Amniotic stem cell (primary cell): ENCODE measurements at regions not wholly inside any gene's neighbourhood (a gene's known extent, or its start where the extent isn't known, plus 50 kb on each side); places are given as distances from the start of the nearest gene placed in this dataset.
"Not testable (repeated sequence)": the region's sequence is repeated elsewhere in the genome, so short reads cannot be mapped to it uniquely, and the experiment has no call there.

Source experiments
- DNase-seq: peaks from one replicate; lab custom pipeline; 2025; lab: John Stamatoyannopoulos, UW

- no peak for DNase-seq
These were observed 109.0 kb downstream of the ANXA3 start for GRCh38 chr4:78660559-78660958.

DNA sequence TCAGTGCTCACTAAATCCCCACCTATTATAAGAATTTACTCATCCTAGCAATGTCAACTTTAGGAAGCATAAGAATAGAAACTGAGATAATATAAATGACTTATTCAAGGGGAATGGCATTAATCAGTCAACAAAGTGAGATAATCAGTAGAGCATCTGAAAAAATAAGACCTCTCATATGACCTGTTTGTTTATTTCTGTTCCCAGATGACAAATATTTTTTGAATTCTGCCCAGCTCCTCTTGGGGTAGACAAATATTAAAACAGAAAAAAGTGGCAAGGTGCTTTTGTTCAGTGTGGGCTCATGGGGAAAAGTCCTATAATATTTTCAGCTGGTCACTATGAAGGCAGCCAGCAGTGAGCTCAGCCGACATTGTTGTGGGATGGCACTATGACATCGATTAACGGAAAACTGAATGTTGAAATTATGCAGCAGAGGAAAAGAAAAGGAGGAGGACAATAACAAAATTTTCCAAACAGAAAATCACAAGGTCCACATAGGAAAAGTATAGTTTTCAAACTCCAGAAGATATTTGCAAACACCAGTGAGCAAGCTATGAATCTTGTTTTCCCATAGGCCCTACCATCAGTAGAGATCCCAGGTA lies 109.6 kb downstream of the ANXA3 start:
- DNase-seq = no peak

DNA sequence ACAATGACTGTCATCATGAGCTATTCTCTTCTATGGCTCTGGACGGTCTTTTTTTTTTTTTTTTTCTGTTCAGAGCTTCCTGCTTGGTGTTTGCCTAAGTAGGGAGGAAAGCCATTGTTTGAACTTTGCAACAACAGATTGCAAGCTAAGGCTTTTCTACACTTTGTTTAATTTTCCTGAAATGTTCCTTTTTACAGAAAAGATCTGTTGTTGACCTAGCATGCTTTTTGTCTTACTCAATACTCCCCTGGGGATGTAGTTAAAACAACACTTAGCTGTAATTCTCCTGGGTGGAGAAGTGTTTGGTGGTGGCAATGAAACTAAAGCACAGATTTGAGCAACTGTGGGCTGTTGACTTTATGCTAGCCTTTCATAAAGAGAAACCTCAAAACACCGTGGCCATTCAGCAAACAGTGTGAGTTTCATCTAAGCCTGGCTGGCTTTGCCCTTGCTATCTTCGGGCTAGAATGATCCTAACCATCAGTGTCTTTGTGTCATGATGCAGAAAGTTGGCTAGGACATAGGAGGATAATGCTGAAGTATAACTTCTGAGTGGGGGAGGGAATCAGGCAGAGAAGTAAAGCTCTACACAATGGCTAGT lies 110.5 kb downstream of the ANXA3 start:
- no peak for DNase-seq

GRCh38 chr4:78662658-78663057 lies 111.1 kb downstream of the ANXA3 start:
- no peak for DNase-seq

- not testable (repeated sequence) for DNase-seq
These were observed 111.9 kb upstream of the BMP2K start for GRCh38 chr4:78664296-78664695.

GRCh38 chr4:78665216-78665770 lies 110.9 kb upstream of the BMP2K start:
- no peak for DNase-seq

DNA sequence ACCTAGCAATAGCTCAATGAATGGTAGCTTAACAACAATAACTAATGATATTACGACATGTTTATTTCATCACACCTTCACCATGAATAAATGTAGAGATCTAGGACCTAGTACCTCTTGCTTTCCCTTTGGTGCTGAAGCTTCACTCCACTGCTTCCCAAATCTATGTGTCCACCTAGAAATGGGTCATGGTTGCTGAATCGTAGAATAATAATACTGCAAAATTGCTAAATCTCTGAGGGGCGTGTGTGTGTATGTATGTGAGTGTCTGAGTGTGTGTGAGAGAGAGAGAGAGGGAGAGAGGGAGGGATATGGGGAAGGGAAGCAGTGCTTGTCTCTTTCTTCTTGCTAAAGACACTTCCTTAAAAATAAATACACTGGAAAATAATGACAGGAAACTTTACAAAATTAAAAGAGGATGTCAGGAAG lies 109.3 kb upstream of the BMP2K start:
- DNase-seq = no peak

- DNase-seq = no peak
These were observed 108.8 kb upstream of the BMP2K start for GRCh38 chr4:78667325-78667724.

GRCh38 chr4:78667764-78668163 lies 108.4 kb upstream of the BMP2K start:
- no peak for DNase-seq

DNA sequence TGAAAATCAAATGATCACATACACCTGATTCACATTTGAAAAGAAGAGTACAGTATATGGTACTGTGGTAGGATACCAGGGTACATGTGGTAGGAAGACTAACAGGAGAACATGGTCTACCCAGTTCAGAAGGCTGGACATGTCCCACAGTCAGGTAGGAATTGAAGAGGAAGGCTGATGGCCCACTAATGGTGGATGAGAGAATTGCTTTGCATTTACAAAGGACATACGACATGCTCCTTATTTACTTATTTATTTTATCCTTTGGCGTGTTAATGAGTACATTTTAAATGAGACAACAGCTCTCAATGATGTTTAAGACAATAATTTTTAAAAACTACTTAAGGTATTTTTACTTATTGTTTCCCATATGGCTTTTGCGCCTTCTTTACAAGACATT lies 106.7 kb upstream of the BMP2K start:
- DNase-seq = no peak

DNA sequence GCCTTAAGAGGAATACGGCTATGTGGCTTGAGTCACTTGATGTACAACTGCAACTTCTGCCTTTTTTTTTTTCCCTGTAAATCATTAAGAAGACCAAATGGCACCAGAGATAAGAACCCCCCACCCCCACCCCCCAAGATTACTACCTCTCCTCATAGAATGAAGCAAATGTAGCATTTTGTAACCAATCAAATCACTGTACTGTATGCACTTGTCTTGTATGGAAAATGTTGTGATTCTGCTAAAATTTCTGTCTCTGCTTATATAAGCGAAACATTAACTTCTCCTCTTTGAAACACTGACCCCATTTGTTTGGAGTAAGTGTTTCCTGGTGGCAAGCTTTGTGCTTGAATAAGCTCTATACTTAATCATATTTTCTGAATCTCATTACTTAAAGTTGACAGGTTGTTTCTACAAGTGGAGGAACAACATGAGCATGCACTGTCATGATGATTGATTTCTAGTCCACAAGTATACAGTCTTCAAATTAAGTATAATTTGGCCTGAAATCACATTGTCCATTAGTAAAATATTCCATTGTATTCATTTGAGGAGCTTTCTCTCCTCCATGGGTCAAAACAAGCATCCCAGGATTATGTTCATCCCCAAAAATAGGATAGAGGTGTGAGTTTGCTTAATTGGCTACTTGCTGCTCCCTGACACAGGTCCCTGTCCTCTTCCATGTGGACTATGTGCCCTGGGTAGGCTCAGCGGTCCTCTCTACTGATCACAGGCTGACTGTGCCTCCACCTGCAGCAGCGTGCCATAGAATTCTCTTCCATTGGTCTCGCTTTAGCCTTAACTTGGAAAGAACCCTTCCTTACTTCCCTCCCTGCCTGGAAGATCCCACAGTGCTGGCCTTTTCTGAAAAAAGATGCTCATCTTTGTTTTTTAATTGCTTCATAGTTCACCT lies 104.0 kb upstream of the BMP2K start:
- DNase-seq = no peak

DNA sequence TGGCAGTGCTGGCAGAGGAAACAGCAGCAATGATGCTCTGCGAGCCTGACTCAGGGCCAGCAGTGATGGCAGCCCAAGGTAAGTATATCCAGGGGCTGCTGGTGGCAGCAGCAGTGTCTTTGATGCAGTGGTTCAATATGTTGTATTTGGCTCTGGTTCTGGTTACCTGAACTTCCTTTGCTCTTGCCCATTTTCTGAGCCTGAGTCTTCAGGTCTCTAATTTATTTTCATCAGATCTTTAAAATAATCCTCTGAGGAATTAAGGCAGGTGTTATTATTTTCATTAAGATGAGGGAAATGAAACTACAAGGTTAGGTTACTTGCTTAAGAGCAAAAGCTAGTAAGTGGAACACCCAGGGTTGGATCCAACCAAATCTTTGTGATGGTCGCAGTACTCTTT lies 102.8 kb upstream of the BMP2K start:
- DNase-seq = no peak

- DNase-seq = no peak
These were observed 100.8 kb upstream of the BMP2K start for GRCh38 chr4:78675325-78675724.

- no peak for DNase-seq
These were observed 94.1 kb upstream of the BMP2K start for GRCh38 chr4:78682070-78682469.

DNA sequence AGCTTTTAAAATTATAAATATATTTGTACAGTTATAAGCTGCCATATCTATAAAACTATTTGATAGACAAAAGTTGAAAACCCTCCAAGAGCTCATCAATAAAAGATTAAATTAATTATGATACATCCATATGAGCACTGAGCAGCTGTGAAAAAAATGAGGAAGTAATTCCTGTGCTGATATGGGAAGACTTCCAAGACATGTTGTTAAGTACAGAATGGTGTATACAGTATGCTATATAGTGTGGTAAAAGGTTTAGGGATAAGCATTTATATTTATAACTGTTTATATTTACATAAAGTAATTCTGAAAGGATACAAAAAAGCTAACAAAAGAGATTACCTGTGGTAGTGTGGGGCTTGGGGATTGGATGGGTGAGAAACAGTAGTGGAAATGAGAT lies 92.8 kb upstream of the BMP2K start:
- no peak for DNase-seq

GRCh38 chr4:78684325-78685079 lies 91.6 kb upstream of the BMP2K start:
- DNase-seq = no peak

DNA sequence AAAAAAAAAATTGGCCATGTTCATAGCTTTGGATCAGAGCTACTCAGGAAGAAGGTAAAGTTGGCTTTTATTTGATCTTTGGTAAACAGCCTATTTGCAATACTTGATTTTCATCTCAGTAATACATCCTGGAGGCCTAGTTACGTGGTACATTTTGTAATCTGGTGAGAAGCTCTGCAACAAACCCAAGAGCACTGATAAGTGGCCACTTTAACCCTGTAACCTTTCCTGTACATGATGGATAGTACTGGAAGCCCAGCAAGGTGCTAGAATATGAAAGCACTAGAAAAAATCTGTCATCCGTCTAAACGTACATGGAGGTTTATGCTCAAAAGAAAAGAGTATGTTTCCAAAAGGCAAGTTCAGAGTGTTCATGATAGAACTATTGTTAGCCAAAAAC lies 88.3 kb upstream of the BMP2K start:
- no peak for DNase-seq

GRCh38 chr4:78688366-78688765 lies 87.8 kb upstream of the BMP2K start:
- no peak for DNase-seq

- no peak for DNase-seq
These were observed 86.9 kb upstream of the BMP2K start for GRCh38 chr4:78689261-78689660.

GRCh38 chr4:78689700-78690323 lies 86.3 kb upstream of the BMP2K start:
- no peak for DNase-seq

GRCh38 chr4:78691334-78691754 lies 84.8 kb upstream of the BMP2K start:
- no peak for DNase-seq
